Ascending aorta (tissue), 2 donors: ENCODE measurements at regions not wholly inside any gene's neighbourhood (a gene's known extent, or its start where the extent isn't known, plus 50 kb on each side); places are given as distances from the start of the nearest gene placed in this dataset.
A peak's percentile ranks its signal among the peaks of the same experiment; 100 is the strongest.

Source experiments
- DNase-seq, 2 donors: peaks; one replicate each; pipeline ENCODE4 v3.0.0-alpha.2; 2019; ENCODE audit warnings: low spot score in 2 of 2
- H3K27ac ChIP-seq, 2 donors: fragments of 200-600 bp; sonication (generic); one replicate each; pipeline ENCODE4 v1.5.1; 2016 to 2017; ENCODE audit warnings: mild to moderate bottlenecking in 1 of 2
- H3K27me3 ChIP-seq: fragments of 200-600 bp; sonication (generic); one replicate; pipeline ENCODE4 v1.5.1; 2017
- H3K36me3 ChIP-seq, 2 donors: fragments of 200-600 bp; sonication (generic); one replicate each; pipeline ENCODE4 v1.5.1; 2016
- H3K4me1 ChIP-seq, 2 donors: fragments of 200-600 bp; sonication (generic); one replicate each; pipeline ENCODE4 v1.5.1; 2016 to 2017; ENCODE audit warnings: mild to moderate bottlenecking in 1 of 2
- H3K4me3 ChIP-seq, 2 donors: fragments of 200-600 bp; sonication (generic); one replicate each; pipeline ENCODE4 v1.5.1; 2016 to 2017; ENCODE audit warnings: mild to moderate bottlenecking in 1 of 2
- H3K9me3 ChIP-seq, 2 donors: fragments of 200-600 bp; sonication (generic); one replicate each; pipeline ENCODE4 v1.5.1; 2016
- intact Hi-C: fragments of 100-400 bp; cut with DNase I; formaldehyde crosslinking; loops from one replicate; pipeline ENCODE4 v1.15.1; 2023
- TF ChIP-seq, protein P1 (sequence below), 3 experiments: fragments of 200-600 bp in 2 of 3; fragments of 450-650 bp in 1 of 3; sonication (generic) in 2 of 3; IDR thresholded peaks; one replicate each; pipeline ENCODE4 v1.5.1; 2016 to 2019; ENCODE audit warnings: antibody characterized with exemption in 3 of 3, mild to moderate bottlenecking in 1 of 3, moderate library complexity in 1 of 3

DNA sequence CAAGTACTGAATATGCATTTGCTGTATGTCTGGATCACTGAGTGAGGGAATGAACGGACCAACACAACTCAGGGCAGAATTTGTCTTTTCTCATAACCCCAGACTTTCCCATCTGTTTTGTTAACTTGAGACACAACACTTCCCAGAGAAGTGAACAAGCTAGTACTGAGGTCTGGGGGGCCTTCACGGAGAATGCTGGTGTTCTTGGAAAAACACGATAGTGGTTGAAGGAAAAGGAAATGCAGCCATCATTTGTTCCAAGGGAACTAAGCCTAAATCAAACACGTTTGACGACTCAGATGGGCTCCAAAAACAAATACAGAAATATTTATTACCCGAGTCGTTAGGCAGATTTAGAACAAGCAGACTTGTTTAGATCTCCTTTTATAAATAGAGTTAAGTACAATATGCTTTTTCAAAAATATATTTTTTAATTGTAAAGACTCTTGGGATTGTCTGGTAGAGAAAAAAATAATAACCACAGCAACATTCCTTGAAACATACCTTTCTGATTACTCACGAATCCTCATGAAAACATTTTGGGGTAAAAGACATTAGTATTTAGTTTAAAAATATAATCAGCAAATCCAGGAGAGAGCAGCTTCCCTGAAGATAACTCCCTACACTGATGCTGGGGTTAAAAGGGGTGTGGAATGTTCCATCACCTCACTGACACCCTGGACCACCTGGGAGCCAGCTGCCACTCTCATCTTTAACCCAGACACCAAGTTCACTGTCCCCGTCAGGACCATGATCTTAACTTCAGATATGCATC is 427.7 kb upstream of the RUNX1 start:
- peak overlapping the region; percentile 12 to 35 for H3K27ac ChIP-seq
- TF ChIP-seq, protein P1, sequence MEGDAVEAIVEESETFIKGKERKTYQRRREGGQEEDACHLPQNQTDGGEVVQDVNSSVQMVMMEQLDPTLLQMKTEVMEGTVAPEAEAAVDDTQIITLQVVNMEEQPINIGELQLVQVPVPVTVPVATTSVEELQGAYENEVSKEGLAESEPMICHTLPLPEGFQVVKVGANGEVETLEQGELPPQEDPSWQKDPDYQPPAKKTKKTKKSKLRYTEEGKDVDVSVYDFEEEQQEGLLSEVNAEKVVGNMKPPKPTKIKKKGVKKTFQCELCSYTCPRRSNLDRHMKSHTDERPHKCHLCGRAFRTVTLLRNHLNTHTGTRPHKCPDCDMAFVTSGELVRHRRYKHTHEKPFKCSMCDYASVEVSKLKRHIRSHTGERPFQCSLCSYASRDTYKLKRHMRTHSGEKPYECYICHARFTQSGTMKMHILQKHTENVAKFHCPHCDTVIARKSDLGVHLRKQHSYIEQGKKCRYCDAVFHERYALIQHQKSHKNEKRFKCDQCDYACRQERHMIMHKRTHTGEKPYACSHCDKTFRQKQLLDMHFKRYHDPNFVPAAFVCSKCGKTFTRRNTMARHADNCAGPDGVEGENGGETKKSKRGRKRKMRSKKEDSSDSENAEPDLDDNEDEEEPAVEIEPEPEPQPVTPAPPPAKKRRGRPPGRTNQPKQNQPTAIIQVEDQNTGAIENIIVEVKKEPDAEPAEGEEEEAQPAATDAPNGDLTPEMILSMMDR (IDR thresholded peaks at IDR 0.05) = no peak
- no peak overlapping the region for H3K4me3 ChIP-seq
- no peaks in the 10 kb centered on the region for H3K9me3 ChIP-seq
- DNase-seq = no peak
- intact Hi-C loops = no loop called here
- no peaks in the 10 kb centered on the region for H3K36me3 ChIP-seq
- peaks cover 0 to 3% of the 10 kb centered on the region in 2 donors for H3K4me1 ChIP-seq
- no peaks in the 10 kb centered on the region for H3K27me3 ChIP-seq

DNA sequence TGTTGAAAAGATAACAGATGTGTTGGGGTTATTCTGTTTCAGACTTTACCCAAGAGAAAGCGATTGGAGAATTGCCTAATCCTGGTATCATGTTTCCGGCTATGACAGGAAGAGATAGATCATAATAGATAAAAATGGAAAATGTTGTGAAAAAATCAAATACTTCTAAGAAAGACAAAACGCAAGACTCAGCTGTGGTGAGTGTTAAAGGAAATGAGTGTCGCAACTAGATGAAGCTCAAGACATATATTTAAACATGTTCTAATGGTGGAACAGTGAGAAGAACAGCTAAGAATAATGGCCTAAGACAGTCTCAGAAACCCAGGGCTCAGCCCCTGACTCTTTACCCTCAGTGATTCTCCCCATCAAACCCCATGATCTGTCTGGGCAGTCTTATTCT is 426.7 kb upstream of the RUNX1 start:
- H3K9me3 ChIP-seq = no peaks in the 10 kb centered on the region
- intact Hi-C loops = no loop called here
- peak overlapping the region; percentile 12 to 35 for H3K27ac ChIP-seq
- no peak for DNase-seq
- H3K36me3 ChIP-seq = no peaks in the 10 kb centered on the region
- TF ChIP-seq, protein P1 (IDR thresholded peaks at IDR 0.05) = no peak
- H3K27me3 ChIP-seq = no peaks in the 10 kb centered on the region
- no peak overlapping the region for H3K4me3 ChIP-seq
- H3K4me1 ChIP-seq = peaks cover 0 to 3% of the 10 kb centered on the region in 2 donors

DNA sequence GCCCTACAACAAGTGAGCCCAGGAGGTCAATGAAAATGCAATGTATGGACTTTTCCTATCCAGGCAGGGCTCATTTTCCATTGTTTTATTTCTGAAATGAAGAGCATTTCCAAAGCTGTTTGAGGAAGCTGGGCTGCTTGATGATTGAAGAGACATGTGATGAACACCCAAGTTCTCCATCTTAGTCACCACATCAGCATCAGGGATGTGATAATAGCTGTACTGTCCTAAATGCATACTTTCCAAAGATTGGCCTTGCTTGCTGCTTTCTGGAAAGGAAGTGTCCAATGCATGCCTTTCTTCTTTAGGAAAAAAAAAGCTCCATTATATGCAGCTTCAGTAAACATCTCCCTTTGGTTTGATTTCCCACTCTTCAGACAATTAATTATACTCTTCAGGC is 425.9 kb upstream of the RUNX1 start:
- Histone ChIP-seq H3K4me3 (no peak overlapping the region), H3K27ac (no peak overlapping the region), H3K4me1 (peaks cover 0 to 3% of the 10 kb centered on the region in 2 donors), H3K9me3 (no peaks in the 10 kb centered on the region), H3K27me3 (no peaks in the 10 kb centered on the region), H3K36me3 (no peaks in the 10 kb centered on the region)
- DNase-seq = no peak
- TF ChIP-seq, protein P1 (IDR thresholded peaks at IDR 0.05) = no peak
- intact Hi-C loops = no loop called here

DNA sequence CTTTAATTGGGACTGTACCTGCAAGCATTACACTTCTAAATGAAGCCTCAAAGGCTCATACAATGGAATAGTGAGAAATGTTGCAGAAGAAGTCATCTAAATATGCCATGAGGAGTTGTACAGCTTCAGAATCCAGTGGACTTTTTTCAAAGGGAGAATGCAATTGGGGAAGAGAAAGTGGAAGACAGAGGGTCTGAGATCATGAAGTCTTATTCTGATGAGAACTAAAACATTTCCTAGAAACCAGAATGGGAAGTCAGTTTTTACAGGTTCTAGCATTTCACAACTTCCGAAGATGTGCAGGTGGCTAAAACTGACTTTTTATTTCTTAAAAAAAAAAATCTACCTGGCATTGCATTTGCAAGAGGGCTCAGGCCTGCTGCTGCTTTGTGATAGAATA is 424.4 kb upstream of the RUNX1 start:
- Histone ChIP-seq H3K27ac (no peak overlapping the region), H3K36me3 (no peaks in the 10 kb centered on the region), H3K4me1 (peaks cover 0 to 3% of the 10 kb centered on the region in 2 donors), H3K9me3 (no peaks in the 10 kb centered on the region), H3K4me3 (no peak overlapping the region), H3K27me3 (no peaks in the 10 kb centered on the region)
- DNase-seq = no peak
- TF ChIP-seq, protein P1 (IDR thresholded peaks at IDR 0.05) = no peak
- intact Hi-C loops = no loop called here

DNA sequence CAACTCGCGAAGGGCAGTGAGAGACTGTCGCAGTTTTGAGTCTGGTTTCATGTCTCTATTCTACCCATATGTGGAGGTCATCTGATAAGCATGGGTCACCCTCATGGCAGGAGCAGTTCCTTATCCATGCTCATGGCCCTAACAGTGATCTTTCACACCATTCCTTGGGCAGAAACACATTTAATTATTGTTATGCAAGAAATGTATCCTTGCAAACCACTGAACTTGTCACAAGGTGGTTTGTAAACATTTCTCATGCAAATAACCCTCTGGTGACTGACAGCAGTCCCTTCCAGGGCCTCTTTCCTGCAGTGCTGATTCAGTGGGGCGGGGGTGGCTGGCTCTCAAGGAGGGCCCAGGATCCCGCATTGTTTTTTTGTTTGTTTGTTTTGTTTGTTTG is 421.4 kb upstream of the RUNX1 start:
- intact Hi-C loops = no loop called here
- Histone ChIP-seq H3K4me3 (no peak overlapping the region), H3K4me1 (no peaks in the 10 kb centered on the region), H3K27ac (no peak overlapping the region), H3K9me3 (no peaks in the 10 kb centered on the region), H3K27me3 (no peaks in the 10 kb centered on the region), H3K36me3 (no peaks in the 10 kb centered on the region)
- TF ChIP-seq, protein P1 (IDR thresholded peaks at IDR 0.05) = no peak
- DNase-seq = no peak
